Transverse colon (tissue), 4 donors: ENCODE measurements at regions not wholly inside any gene's neighbourhood (a gene's known extent, or its start where the extent isn't known, plus 50 kb on each side); places are given as distances from the start of the nearest gene placed in this dataset.

Experiments
- DNase-seq: peaks from one replicate; pipeline ENCODE4 v3.0.0-alpha.2; 2019
- H3K27ac ChIP-seq, 4 donors: fragments of 200-600 bp; sonication (generic); 2 replicates each; pipeline ENCODE4 v1.5.1; 2016 to 2018; ENCODE audit warnings: inconsistent platforms in 4 of 4
- H3K27me3 ChIP-seq: fragments of 200-600 bp; sonication (generic); 2 replicates; pipeline ENCODE4 v1.5.1; 2017; ENCODE audit warnings: inconsistent platforms
- H3K36me3 ChIP-seq, 4 donors: fragments of 200-600 bp; sonication (generic); 2 replicates each; pipeline ENCODE4 v1.5.1; 2017 to 2019; ENCODE audit warnings: inconsistent platforms in 4 of 4
- H3K4me1 ChIP-seq, 4 donors: fragments of 200-600 bp; sonication (generic); 2 replicates each; pipeline ENCODE4 v1.5.1; 2017 to 2020; ENCODE audit warnings: inconsistent platforms in 4 of 4
- H3K4me3 ChIP-seq, 4 donors: fragments of 200-600 bp; sonication (generic); 1 replicate in 1 of 4; 2 replicates in 3 of 4; pipeline versions ENCODE4 v1.5.1 to v1.6.1; 2017 to 2019; ENCODE audit warnings: inconsistent platforms in 4 of 4
- H3K9me3 ChIP-seq, 2 donors: fragments of 200-600 bp; sonication (generic); 2 replicates each; pipeline ENCODE4 v1.5.1; 2017 to 2019; ENCODE audit warnings: inconsistent platforms in 2 of 2
- CTCF ChIP-seq, 5 experiments: fragments of 200-600 bp in 3 of 5; fragments of 450-650 bp in 2 of 5; sonication (generic) in 3 of 5; IDR thresholded peaks; 1 replicate in 2 of 5; 2 replicates in 3 of 5; pipeline ENCODE4 v1.5.1; 2016 to 2017; ENCODE audit warnings: antibody characterized with exemption in 5 of 5, inconsistent platforms in 3 of 5, mild to moderate bottlenecking in 2 of 5, moderate library complexity in 1 of 5
- EP300 ChIP-seq: sonication (generic); formaldehyde crosslinking; IDR thresholded peaks from one replicate; pipeline ENCODE4 v1.6.1; 2017; ENCODE audit warnings: antibody characterized with exemption, low read depth
- POLR2A ChIP-seq: fragments of 450-650 bp; IDR thresholded peaks from one replicate; pipeline ENCODE4 v1.6.1; 2016; ENCODE audit warnings: antibody characterized with exemption, mild to moderate bottlenecking, moderate library complexity
- POLR2AphosphoS5 ChIP-seq, 3 donors: sonication (generic); formaldehyde crosslinking; IDR thresholded peaks; one replicate each; pipeline ENCODE4 v1.6.1; 2016; ENCODE audit warnings: antibody characterized with exemption in 3 of 3
- WGBS, 2 donors: methylation state at CpG; one replicate each; pipeline ENCODE4 v1.1.5; 2018; ENCODE audit warnings: low coverage in 1 of 2; 5-methylcytosine and 5-hydroxymethylcytosine counted together
- in situ Hi-C, 4 donors: fragments of 200-750 bp; cut with MboI; loops; one replicate each; pipeline versions ENCODE4 v1.15.0 to v1.15.1; 2017; ENCODE audit warnings: low sequenced_read_pairs in 3 of 4, low pct_ligation_motif_present in 1 of 4, low pct_unique_long_range_greater_than_20kb in 1 of 4
- intact Hi-C: fragments of 100-400 bp; cut with DNase I; formaldehyde crosslinking; loops from one replicate; pipeline ENCODE4 v1.15.1; 2023; ENCODE audit warnings: low total_unique reads

GRCh38 chr21:21828130-21828529, 829.9 kb downstream of the NCAM2 start:
- Histone ChIP-seq H3K9me3 (no peaks in the 10 kb centered on the region), H3K27ac (no peak overlapping the region), H3K27me3 (no peaks in the 10 kb centered on the region), H3K36me3 (no peaks in the 10 kb centered on the region), H3K4me3 (no peak overlapping the region), H3K4me1 (no peaks in the 10 kb centered on the region)
- intact Hi-C loops (no loop called here), in situ Hi-C loops (no loop called here)
- DNase-seq, result no peak
- TF ChIP-seq POLR2AphosphoS5 (IDR thresholded peaks at IDR 0.05) (no peak), EP300 (no peak), CTCF (IDR thresholded peaks at IDR 0.05) (no peak), POLR2A (no peak)
- WGBS, 2 donors, result 85 to 100% methylated on average over 1 of the region's 1 CpG

- no peaks in the 10 kb centered on the region for H3K36me3 ChIP-seq
- no peak overlapping the region for H3K4me3 ChIP-seq
- TF ChIP-seq POLR2A, result no peak
- TF ChIP-seq POLR2AphosphoS5 (IDR thresholded peaks at IDR 0.05), result no peak
- no peak for TF ChIP-seq EP300
- no peak for TF ChIP-seq CTCF (IDR thresholded peaks at IDR 0.05)
- no peak overlapping the region for H3K27ac ChIP-seq
- intact Hi-C loops (no loop called here), in situ Hi-C loops (no loop called here)
- H3K9me3 ChIP-seq, result no peaks in the 10 kb centered on the region
- H3K4me1 ChIP-seq, result no peaks in the 10 kb centered on the region
- no peak for DNase-seq
- no peaks in the 10 kb centered on the region for H3K27me3 ChIP-seq
- 81% methylated on average over 10 of the region's 11 CpGs; no CpG with 5 or more reads in 1 of the 2 donors for WGBS, 2 donors
These were observed 832.8 kb downstream of the NCAM2 start for GRCh38 chr21:21831036-21831435.

GRCh38 chr21:21845901-21846300, 847.7 kb downstream of the NCAM2 start:
- WGBS, 2 donors, result 55 to 64% methylated on average over 1 of the region's 1 CpG
- intact Hi-C loops (no loop called here), in situ Hi-C loops (no loop called here)
- Histone ChIP-seq H3K4me1 (no peaks in the 10 kb centered on the region), H3K27ac (no peak overlapping the region), H3K9me3 (no peaks in the 10 kb centered on the region), H3K36me3 (no peaks in the 10 kb centered on the region), H3K4me3 (no peak overlapping the region), H3K27me3 (no peaks in the 10 kb centered on the region)
- TF ChIP-seq CTCF (IDR thresholded peaks at IDR 0.05) (no peak), EP300 (no peak), POLR2AphosphoS5 (IDR thresholded peaks at IDR 0.05) (no peak)
- DNase-seq, result no peak

GRCh38 chr21:21851205-21851604, 853.0 kb downstream of the NCAM2 start:
- no peak for DNase-seq
- Histone ChIP-seq H3K4me3 (no peak overlapping the region), H3K4me1 (no peaks in the 10 kb centered on the region), H3K27me3 (no peaks in the 10 kb centered on the region), H3K9me3 (no peaks in the 10 kb centered on the region), H3K27ac (no peak overlapping the region), H3K36me3 (no peaks in the 10 kb centered on the region)
- in situ Hi-C loops, result no loop called here
- intact Hi-C loops, result no loop called here
- TF ChIP-seq POLR2A (no peak), CTCF (IDR thresholded peaks at IDR 0.05) (no peak), POLR2AphosphoS5 (IDR thresholded peaks at IDR 0.05) (no peak)
